ENCODE measurements at regions not wholly inside any gene's neighbourhood (a gene's known extent, or its start where the extent isn't known, plus 50 kb on each side); places are given as distances from the start of the nearest gene placed in this dataset.

- no peak for DNase-seq
- no peaks in the 10 kb centered on the region for H3K79me2 ChIP-seq (ENCODE audit: insufficient read depth, low read length)
Measured at GRCh38 chr14:28661171-28661772, 105.3 kb upstream of the FOXG1 start.

GRCh38 chr14:28666961-28667360 is 99.6 kb upstream of the FOXG1 start:
- ATAC-seq (ENCODE audit: insufficient read depth, low read depth) (no peak), DNase-seq (no peak)
- Histone ChIP-seq H3K9me3 (ENCODE audit: insufficient read depth, low read length, severe bottlenecking) (no peaks in the 10 kb centered on the region), H3K36me3 (ENCODE audit: insufficient read depth, low read length) (no peaks in the 10 kb centered on the region), H2AFZ (ENCODE audit: low read depth, low read length) (no peak overlapping the region), H3K27me3 (ENCODE audit: insufficient read depth, low read length, poor library complexity) (no peaks in the 10 kb centered on the region), H4K20me1 (ENCODE audit: insufficient read depth, low read length) (no peaks in the 10 kb centered on the region), H3K9ac (ENCODE audit: low read depth, low read length) (no peak overlapping the region), H3K27ac (ENCODE audit: low read length) (no peak overlapping the region), H3K4me3 (ENCODE audit: low read depth in 1 of 2, low read length in 2 of 2) (no peak overlapping the region), H3K79me2 (ENCODE audit: insufficient read depth, low read length) (no peaks in the 10 kb centered on the region), H3K4me2 (ENCODE audit: insufficient read depth, low read length) (no peak overlapping the region), H3K4me1 (ENCODE audit: insufficient read depth, low read length) (no peaks in the 10 kb centered on the region)
- no peak for TF ChIP-seq EZH2 (IDR thresholded peaks at IDR 0.05; ENCODE audit: borderline replicate concordance, low read depth, low read length, severe bottlenecking)
- no peak for TF ChIP-seq CTCF (IDR thresholded peaks at IDR 0.05; ENCODE audit: borderline replicate concordance, extremely low read depth, low read length, poor library complexity, severe bottlenecking)

More at GRCh38 chr14:28661171-28661772, 105.3 kb upstream of the FOXG1 start:
- H3K4me3 ChIP-seq (ENCODE audit: low read depth in 1 of 2, low read length in 2 of 2) = no peak overlapping the region
- H4K20me1 ChIP-seq (ENCODE audit: insufficient read depth, low read length) = no peaks in the 10 kb centered on the region
- no peaks in the 10 kb centered on the region for H3K4me1 ChIP-seq (ENCODE audit: insufficient read depth, low read length)
- no peak overlapping the region for H3K9ac ChIP-seq (ENCODE audit: low read depth, low read length)
- no peak for ATAC-seq (ENCODE audit: insufficient read depth, low read depth)
- no peak overlapping the region for H3K4me2 ChIP-seq (ENCODE audit: insufficient read depth, low read length)
- no peak overlapping the region for H2AFZ ChIP-seq (ENCODE audit: low read depth, low read length)
- H3K36me3 ChIP-seq (ENCODE audit: insufficient read depth, low read length) = no peaks in the 10 kb centered on the region
- H3K27ac ChIP-seq (ENCODE audit: low read length) = no peak overlapping the region
- TF ChIP-seq CTCF (IDR thresholded peaks at IDR 0.05; ENCODE audit: borderline replicate concordance, extremely low read depth, low read length, poor library complexity, severe bottlenecking) (no peak), EZH2 (IDR thresholded peaks at IDR 0.05; ENCODE audit: borderline replicate concordance, low read depth, low read length, severe bottlenecking) (no peak)
- H3K9me3 ChIP-seq (ENCODE audit: insufficient read depth, low read length, severe bottlenecking) = no peaks in the 10 kb centered on the region
- H3K27me3 ChIP-seq (ENCODE audit: insufficient read depth, low read length, poor library complexity) = no peaks in the 10 kb centered on the region

- H3K79me2 ChIP-seq (ENCODE audit: insufficient read depth, low read length) = no peaks in the 10 kb centered on the region
- no peak overlapping the region for H3K27ac ChIP-seq (ENCODE audit: low read length)
- H3K4me3 ChIP-seq (ENCODE audit: low read depth in 1 of 2, low read length in 2 of 2) = no peak overlapping the region
- no peaks in the 10 kb centered on the region for H3K4me1 ChIP-seq (ENCODE audit: insufficient read depth, low read length)
- TF ChIP-seq EZH2 (IDR thresholded peaks at IDR 0.05; ENCODE audit: borderline replicate concordance, low read depth, low read length, severe bottlenecking) (no peak), CTCF (IDR thresholded peaks at IDR 0.05; ENCODE audit: borderline replicate concordance, extremely low read depth, low read length, poor library complexity, severe bottlenecking) (no peak)
- H3K9me3 ChIP-seq (ENCODE audit: insufficient read depth, low read length, severe bottlenecking) = no peaks in the 10 kb centered on the region
- DNase-seq (no peak), ATAC-seq (ENCODE audit: insufficient read depth, low read depth) (no peak)
- H3K27me3 ChIP-seq (ENCODE audit: insufficient read depth, low read length, poor library complexity) = no peaks in the 10 kb centered on the region
- no peak overlapping the region for H3K4me2 ChIP-seq (ENCODE audit: insufficient read depth, low read length)
- no peaks in the 10 kb centered on the region for H3K36me3 ChIP-seq (ENCODE audit: insufficient read depth, low read length)
- H3K9ac ChIP-seq (ENCODE audit: low read depth, low read length) = no peak overlapping the region
- no peaks in the 10 kb centered on the region for H4K20me1 ChIP-seq (ENCODE audit: insufficient read depth, low read length)
- H2AFZ ChIP-seq (ENCODE audit: low read depth, low read length) = no peak overlapping the region
Measured at GRCh38 chr14:28671425-28671824, 95.2 kb upstream of the FOXG1 start.
